HCT116 (cell line): ENCODE measurements at regions not wholly inside any gene's neighbourhood (a gene's known extent, or its start where the extent isn't known, plus 50 kb on each side); places are given as distances from the start of the nearest gene placed in this dataset.

Source experiments
- ATAC-seq: fragments of 200-7000 bp; cut with Tn5 transposase; 2 replicates; pipeline ENCODE4 v1.9.1; 2020; ENCODE audit warnings: mild to moderate bottlenecking, moderate library complexity
- BruUV-seq: library from RNA; stranded (reverse); fragments of 400-500 nt; replicated peaks from 2 replicates; lab custom pipeline; 2021; lab: Mats Ljungman, UMichigan
- CTCF ChIA-PET: fragments of 300-600 bp; sonication (Branson Sonifier 250); formaldehyde crosslinking; loops from one replicate; lab custom pipeline; 2021; ENCODE audit warnings: antibody characterized with exemption; lab: Charles Lee
- POLR2A ChIA-PET: fragments of 300-600, 350-600 bp; sonication (Branson Sonifier 250); formaldehyde crosslinking; loops from one replicate; lab custom pipeline; 2021; ENCODE audit warnings: antibody characterized with exemption; lab: Charles Lee
- RAD21 ChIA-PET, 2 experiments: fragments of 300-600 bp; sonication (Branson Sonifier 250); formaldehyde crosslinking; loops; one replicate each; lab custom pipeline; 2023; ENCODE audit warnings: low total read pairs in 2 of 2; ENCODE audit not compliant: uncharacterized antibody in 2 of 2, unreplicated experiment in 2 of 2, low non-redundant PET in 1 of 2; lab: Charles Lee
- DNase-seq: peaks from one replicate; pipeline ENCODE4 v3.0.0-alpha.2; 2010; ENCODE audit warnings: low read depth, low spot score
- H2AFZ ChIP-seq: fragments of 200-600 bp; shearing (Covaris generic), sonication (generic); 2 replicates; pipeline ENCODE4 v1.6.1; 2017; ENCODE audit warnings: low read depth, mixed run types, mixed read lengths, antibody characterized with exemption, low read length; ENCODE audit not compliant: poor library complexity, severe bottlenecking
- H3K27ac ChIP-seq: 2 replicates; pipeline ENCODE4 v1.5.1; 2012; ENCODE audit warnings: low read depth, low read length
- H3K27me3 ChIP-seq: fragments of 200-600 bp; sonication (generic); 2 replicates; pipeline ENCODE4 v1.6.1; 2016; ENCODE audit warnings: mixed run types, low read length, mixed read lengths; ENCODE audit not compliant: insufficient read depth
- H3K36me3 ChIP-seq, 2 experiments: fragments of 200-500 bp in 1 of 2; fragments of 200-600 bp in 1 of 2; sonication (Bioruptor generic) in 1 of 2; sonication (generic) in 1 of 2; 2 replicates each; pipeline versions ENCODE4 v1.5.1 to v1.6.1; 2014 to 2016; ENCODE audit warnings: low read length in 2 of 2, inconsistent platforms in 1 of 2, mixed read lengths in 1 of 2, mixed run types in 1 of 2; ENCODE audit not compliant: insufficient read depth in 2 of 2, control insufficient read depth in 1 of 2
- H3K4me1 ChIP-seq, 2 experiments: fragments of 200-600 bp in 1 of 2; sonication (generic) in 1 of 2; 2 replicates each; pipeline versions ENCODE4 v1.5.1 to v1.6.1; 2012 to 2017; ENCODE audit warnings: low read length in 2 of 2, inconsistent platforms in 1 of 2, mild to moderate bottlenecking in 1 of 2, mixed read lengths in 1 of 2, mixed run types in 1 of 2, moderate library complexity in 1 of 2; ENCODE audit not compliant: insufficient read depth in 2 of 2, control insufficient read depth in 1 of 2
- H3K4me2 ChIP-seq: fragments of 200-600 bp; sonication (generic); 2 replicates; pipeline ENCODE4 v1.6.1; 2017; ENCODE audit warnings: mixed run types, low read length, mixed read lengths
- H3K4me3 ChIP-seq, 2 experiments: fragments of 200-600 bp in 1 of 2; sonication (generic) in 1 of 2; replicated peaks in 1 of 2; 2 replicates each; pipeline ENCODE4 v1.5.1; 2011 to 2016; ENCODE audit warnings: low read length in 2 of 2, control low read depth in 1 of 2, low read depth in 1 of 2, mild to moderate bottlenecking in 1 of 2, mixed read lengths in 1 of 2, mixed run types in 1 of 2
- H3K79me2 ChIP-seq: fragments of 200-600 bp; sonication (generic); 2 replicates; pipeline ENCODE4 v1.6.1; 2017; ENCODE audit warnings: mild to moderate bottlenecking, mixed run types, low read length, moderate library complexity, mixed read lengths; ENCODE audit not compliant: insufficient read depth
- H3K9ac ChIP-seq: fragments of 200-600 bp; sonication (generic); 2 replicates; pipeline ENCODE4 v1.6.1; 2016; ENCODE audit warnings: low read length, mixed read lengths
- H3K9me2 ChIP-seq: fragments of 200-600 bp; sonication (generic), shearing (Covaris generic); 2 replicates; pipeline ENCODE4 v1.6.1; 2017; ENCODE audit warnings: mixed run types, mild to moderate bottlenecking, moderate library complexity; ENCODE audit not compliant: insufficient read depth
- H3K9me3 ChIP-seq, 2 experiments: fragments of 200-500 bp in 1 of 2; fragments of 200-600 bp in 1 of 2; sonication (Bioruptor generic) in 1 of 2; sonication (generic) in 1 of 2; 2 replicates each; pipeline ENCODE4 v1.6.1; 2014 to 2017; ENCODE audit warnings: low read length in 2 of 2, mixed read lengths in 2 of 2, inconsistent platforms in 1 of 2, low read depth in 1 of 2, mild to moderate bottlenecking in 1 of 2, mixed run types in 1 of 2, moderate library complexity in 1 of 2; ENCODE audit not compliant: control insufficient read depth in 1 of 2, insufficient read depth in 1 of 2
- H4K20me1 ChIP-seq: fragments of 200-600 bp; sonication (generic), shearing (Covaris generic); 2 replicates; pipeline ENCODE4 v1.6.1; 2017; ENCODE audit warnings: mixed run types, mild to moderate bottlenecking, moderate library complexity; ENCODE audit not compliant: insufficient read depth
- ELF1 ChIP-seq: IDR thresholded peaks from 2 replicates; pipeline ENCODE4 v1.6.1; 2012; ENCODE audit warnings: low read depth, borderline replicate concordance
- EZH2phosphoT487 ChIP-seq: fragments of 200-600 bp; IDR thresholded peaks from 2 replicates; pipeline ENCODE4 v1.6.1; 2018; ENCODE audit warnings: antibody characterized with exemption, borderline replicate concordance
- FOSL1 ChIP-seq: IDR thresholded peaks from 2 replicates; pipeline ENCODE4 v1.6.1; 2012; ENCODE audit warnings: low read depth
- POLR2A ChIP-seq: IDR thresholded peaks from 2 replicates; pipeline ENCODE4 v1.7.0; 2011; ENCODE audit warnings: borderline replicate concordance; ENCODE audit not compliant: insufficient read depth, insufficient read length; ENCODE audit errors: extremely low read depth
- RAD21 ChIP-seq: IDR thresholded peaks from 2 replicates; pipeline ENCODE4 v1.6.1; 2012; ENCODE audit warnings: low read depth, mild to moderate bottlenecking
- SRF ChIP-seq: IDR thresholded peaks from 2 replicates; pipeline ENCODE4 v1.6.1; 2012; ENCODE audit warnings: low read depth
- TCF7L2 ChIP-seq: IDR thresholded peaks from 2 replicates; pipeline ENCODE4 v1.7.0; 2011; ENCODE audit warnings: borderline replicate concordance, inconsistent platforms; ENCODE audit not compliant: insufficient read depth, insufficient read length; ENCODE audit errors: extremely low read depth
- YY1 ChIP-seq: IDR thresholded peaks from 2 replicates; pipeline ENCODE4 v1.6.1; 2011; ENCODE audit warnings: low read length, low read depth, moderate library complexity, mild to moderate bottlenecking; ENCODE audit not compliant: insufficient replicate concordance; ENCODE audit errors: extremely low read depth
- ZFX ChIP-seq: fragments of 450-650 bp; IDR thresholded peaks from 2 replicates; pipeline ENCODE4 v1.6.1; 2017
- ZNF274 ChIP-seq: fragments of 200-500 bp; sonication (Bioruptor generic); IDR thresholded peaks from 2 replicates; pipeline ENCODE4 v1.6.1; 2014; ENCODE audit warnings: mild to moderate bottlenecking, low read depth, low read length, inconsistent platforms
- intact Hi-C: fragments of 100-400 bp; cut with micrococcal nuclease; formaldehyde crosslinking; loops from 2 replicates; pipeline ENCODE4 v1.10.0; 2022
- TF ChIP-seq, protein P1 (sequence below): IDR thresholded peaks from 2 replicates; pipeline ENCODE4 v1.6.1; 2012
- TF ChIP-seq, protein P2 (sequence below), 3 experiments: fragments of 200-600 bp in 1 of 3; sonication (generic) in 1 of 3; IDR thresholded peaks in 2 of 3; conservative IDR thresholded peaks in 1 of 3; 2 replicates each; pipeline ENCODE4 v1.5.1; 2012 to 2017; ENCODE audit warnings: low read depth in 2 of 3, low read length in 2 of 3, antibody characterized with exemption in 1 of 3, borderline replicate concordance in 1 of 3, control low read depth in 1 of 3, mild to moderate bottlenecking in 1 of 3, mixed read lengths in 1 of 3, mixed run types in 1 of 3, moderate library complexity in 1 of 3; ENCODE audit not compliant: insufficient read depth in 1 of 3

DNA sequence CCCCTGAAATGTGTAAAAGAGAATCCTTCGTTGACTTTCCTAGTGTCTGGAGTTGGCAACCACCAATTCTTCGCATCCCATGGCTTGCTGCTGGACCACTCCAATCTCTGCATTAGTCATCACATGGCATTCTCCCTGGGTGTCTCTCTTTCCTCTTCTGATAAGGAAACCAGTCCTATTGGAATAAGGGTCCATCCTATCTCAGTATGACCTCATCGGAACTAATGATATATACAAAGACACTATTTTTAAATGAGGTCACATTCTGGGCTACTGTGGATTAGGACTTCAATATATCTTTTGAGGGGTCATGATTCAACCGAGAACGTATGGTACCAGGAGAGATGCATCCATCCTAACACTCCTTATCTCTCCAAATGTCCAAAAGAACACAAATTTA, 259.1 kb upstream of the CPEB2 start:
- H3K4me3 ChIP-seq: no peak overlapping the region
- H3K9me2 ChIP-seq: no peaks in the 10 kb centered on the region
- TF ChIP-seq YY1 (no peak), FOSL1 (no peak), RAD21 (no peak), EZH2phosphoT487 (no peak), ZFX (no peak)
- TF ChIP-seq, protein P1, sequence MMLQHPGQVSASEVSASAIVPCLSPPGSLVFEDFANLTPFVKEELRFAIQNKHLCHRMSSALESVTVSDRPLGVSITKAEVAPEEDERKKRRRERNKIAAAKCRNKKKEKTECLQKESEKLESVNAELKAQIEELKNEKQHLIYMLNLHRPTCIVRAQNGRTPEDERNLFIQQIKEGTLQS: no peak
- no peaks in the 10 kb centered on the region for H3K79me2 ChIP-seq
- no peak overlapping the region for H3K4me2 ChIP-seq
- CTCF ChIA-PET: no interaction called here
- no peaks in the 10 kb centered on the region for H3K4me1 ChIP-seq
- DNase-seq (no peak), ATAC-seq (no peak)
- RAD21 ChIA-PET: no interaction called here
- no peak overlapping the region for H3K9ac ChIP-seq
- no peak overlapping the region for H2AFZ ChIP-seq
- no peaks in the 10 kb centered on the region for H3K36me3 ChIP-seq
- H3K27ac ChIP-seq: no peak overlapping the region
- intact Hi-C loops: no loop called here
- no TSS peak for BruUV-seq
- POLR2A ChIA-PET: no interaction called here
- H3K27me3 ChIP-seq: no peaks in the 10 kb centered on the region
- H4K20me1 ChIP-seq: no peaks in the 10 kb centered on the region; the same call in 1 of the 2 replicates
- H3K9me3 ChIP-seq: no peaks in the 10 kb centered on the region

DNA sequence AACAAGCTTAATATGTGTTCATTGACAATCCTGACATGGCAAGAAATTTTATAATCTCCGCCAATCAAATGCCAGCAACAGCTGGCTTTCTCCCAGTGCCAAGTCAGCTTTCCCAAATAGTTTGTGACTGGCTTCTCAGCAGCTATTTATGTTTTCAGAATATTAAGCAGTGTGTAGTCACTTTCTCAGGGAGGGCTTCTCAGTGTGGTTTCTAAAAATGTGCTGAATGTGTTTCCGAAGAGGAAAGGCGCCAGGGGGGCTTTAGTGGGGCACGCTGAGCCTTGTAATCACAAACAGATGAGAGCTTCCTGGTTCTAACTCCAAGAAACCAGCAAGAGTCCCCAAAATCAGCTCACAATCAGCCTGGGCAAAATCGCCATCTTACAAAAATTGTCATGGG, 258.7 kb upstream of the CPEB2 start:
- CTCF ChIA-PET: no interaction called here
- Histone ChIP-seq H3K4me3 (no peak overlapping the region), H3K36me3 (no peaks in the 10 kb centered on the region), H4K20me1 (no peaks in the 10 kb centered on the region; the same call in 1 of the 2 replicates), H3K4me2 (no peak overlapping the region), H3K4me1 (no peaks in the 10 kb centered on the region), H2AFZ (no peak overlapping the region), H3K9me3 (no peaks in the 10 kb centered on the region), H3K27me3 (no peaks in the 10 kb centered on the region), H3K9me2 (no peaks in the 10 kb centered on the region), H3K27ac (no peak overlapping the region), H3K9ac (no peak overlapping the region), H3K79me2 (no peaks in the 10 kb centered on the region)
- RAD21 ChIA-PET: no interaction called here
- TF ChIP-seq, protein P2, sequence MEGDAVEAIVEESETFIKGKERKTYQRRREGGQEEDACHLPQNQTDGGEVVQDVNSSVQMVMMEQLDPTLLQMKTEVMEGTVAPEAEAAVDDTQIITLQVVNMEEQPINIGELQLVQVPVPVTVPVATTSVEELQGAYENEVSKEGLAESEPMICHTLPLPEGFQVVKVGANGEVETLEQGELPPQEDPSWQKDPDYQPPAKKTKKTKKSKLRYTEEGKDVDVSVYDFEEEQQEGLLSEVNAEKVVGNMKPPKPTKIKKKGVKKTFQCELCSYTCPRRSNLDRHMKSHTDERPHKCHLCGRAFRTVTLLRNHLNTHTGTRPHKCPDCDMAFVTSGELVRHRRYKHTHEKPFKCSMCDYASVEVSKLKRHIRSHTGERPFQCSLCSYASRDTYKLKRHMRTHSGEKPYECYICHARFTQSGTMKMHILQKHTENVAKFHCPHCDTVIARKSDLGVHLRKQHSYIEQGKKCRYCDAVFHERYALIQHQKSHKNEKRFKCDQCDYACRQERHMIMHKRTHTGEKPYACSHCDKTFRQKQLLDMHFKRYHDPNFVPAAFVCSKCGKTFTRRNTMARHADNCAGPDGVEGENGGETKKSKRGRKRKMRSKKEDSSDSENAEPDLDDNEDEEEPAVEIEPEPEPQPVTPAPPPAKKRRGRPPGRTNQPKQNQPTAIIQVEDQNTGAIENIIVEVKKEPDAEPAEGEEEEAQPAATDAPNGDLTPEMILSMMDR (IDR thresholded peaks at IDR 0.05 in 2 of 3, conservative IDR thresholded peaks at IDR 0.05 in 1 of 3; ENCODE audit: borderline replicate concordance in 1 of 3, insufficient read depth in 1 of 3, low read depth in 2 of 3, low read length in 2 of 3): no peak
- TF ChIP-seq POLR2A (no peak), ELF1 (no peak), ZNF274 (no peak), EZH2phosphoT487 (no peak), TCF7L2 (no peak), SRF (no peak)
- TF ChIP-seq, protein P1: no peak
- ATAC-seq: no peak
- POLR2A ChIA-PET: no interaction called here
- BruUV-seq: no TSS peak
- DNase-seq: no peak
- intact Hi-C loops: no loop called here
